ENCODE measurements at regions not wholly inside any gene's neighbourhood (a gene's known extent, or its start where the extent isn't known, plus 50 kb on each side); places are given as distances from the start of the nearest gene placed in this dataset.
"Not testable (repeated sequence)": the region's sequence is repeated elsewhere in the genome, so short reads cannot be mapped to it uniquely, and the experiment has no call there.

GRCh38 chrX:76774912-76775311 is 347.4 kb downstream of the MAGEE1 start:
- TF ChIP-seq CTCF, POLR2AphosphoS5 (IDR thresholded peaks at IDR 0.05): not testable (repeated sequence)

All from breast epithelium (tissue), 3 donors.